Endothelial cell of umbilical vein (primary cell): ENCODE measurements at regions not wholly inside any gene's neighbourhood (a gene's known extent, or its start where the extent isn't known, plus 50 kb on each side); places are given as distances from the start of the nearest gene placed in this dataset.

Source experiments
- CTCF ChIP-seq, 2 donors: IDR thresholded peaks; 1 replicate in 1 of 2; 2 replicates in 1 of 2; pipeline ENCODE4 v1.5.1; 2011; ENCODE audit warnings: low read length in 2 of 2, mild to moderate bottlenecking in 2 of 2, moderate library complexity in 2 of 2, control low read depth in 1 of 2, inconsistent platforms in 1 of 2, low read depth in 1 of 2; ENCODE audit not compliant: insufficient read depth in 1 of 2; ENCODE audit errors: extremely low read depth in 1 of 2
- EZH2 ChIP-seq: IDR thresholded peaks from 2 replicates; pipeline ENCODE4 v1.6.1; 2012; ENCODE audit warnings: borderline replicate concordance, low read depth, mild to moderate bottlenecking, moderate library complexity, low read length, inconsistent platforms; ENCODE audit not compliant: severe bottlenecking
- FOS ChIP-seq: IDR thresholded peaks from 2 replicates; pipeline ENCODE4 v1.6.1; 2011; ENCODE audit warnings: mild to moderate bottlenecking, low read length, moderate library complexity, borderline replicate concordance; ENCODE audit not compliant: insufficient read depth
- JUN ChIP-seq: IDR thresholded peaks from 2 replicates; pipeline ENCODE4 v1.6.1; 2011; ENCODE audit warnings: borderline replicate concordance, low read depth; ENCODE audit not compliant: insufficient read length, insufficient read depth
- MAX ChIP-seq: IDR thresholded peaks from 2 replicates; pipeline ENCODE4 v1.6.1; 2011; ENCODE audit not compliant: insufficient read depth, insufficient read length
- POLR2A ChIP-seq: IDR thresholded peaks from 2 replicates; pipeline ENCODE4 v1.6.1; 2012; ENCODE audit warnings: low read depth, mild to moderate bottlenecking, control low read depth, low read length
- POLR2AphosphoS5 ChIP-seq: IDR thresholded peaks from 2 replicates; pipeline ENCODE4 v1.6.1; 2012; ENCODE audit warnings: low read depth, mild to moderate bottlenecking, control low read depth, low read length, moderate library complexity; ENCODE audit not compliant: insufficient read depth

DNA sequence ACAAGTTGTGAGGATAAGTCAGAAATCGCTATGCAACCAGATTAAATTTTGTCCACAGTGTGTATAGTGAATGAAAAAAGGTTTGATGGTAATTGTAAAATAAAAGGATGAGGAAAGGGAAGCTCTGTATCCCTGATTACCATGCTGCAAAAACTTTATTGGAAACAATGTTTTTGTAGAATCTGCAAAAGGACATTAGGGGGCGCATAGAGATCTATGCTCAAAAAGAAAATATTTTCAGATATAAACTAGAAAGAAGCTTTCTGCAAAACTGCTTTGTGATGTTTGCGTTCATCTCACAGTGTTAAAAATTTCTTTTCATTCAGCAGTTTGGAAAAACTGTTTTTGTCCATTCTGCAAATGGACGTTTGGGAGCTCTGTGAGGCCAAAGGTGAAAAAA lies 390.5 kb downstream of the OR4C45 start:
- TF ChIP-seq CTCF (IDR thresholded peaks at IDR 0.05; ENCODE audit: extremely low read depth in 1 of 2, insufficient read depth in 1 of 2, low read depth in 1 of 2, low read length in 2 of 2) (no peak), MAX (no peak), POLR2AphosphoS5 (no peak), POLR2A (no peak), EZH2 (no peak), JUN (no peak), FOS (no peak)
